ENCODE measurements at regions not wholly inside any gene's neighbourhood (a gene's known extent, or its start where the extent isn't known, plus 50 kb on each side); places are given as distances from the start of the nearest gene placed in this dataset.

- peaks cover 0 to 9% of the 10 kb centered on the region in 2 experiments; a peak in 2 of 4 replicates for H3K4me1 ChIP-seq (ENCODE audit: control insufficient read depth in 1 of 2, insufficient read depth in 2 of 2, low read depth in 1 of 2, low read length in 1 of 2)
- no peak for DNase-seq
- no peaks in the 10 kb centered on the region for H3K79me2 ChIP-seq (ENCODE audit: insufficient read depth)
- no peaks in the 10 kb centered on the region for H4K20me1 ChIP-seq (ENCODE audit: insufficient read depth)
- ChIA-PET POLR2A (no interaction called here), CTCF (no interaction called here)
- H3K9ac ChIP-seq = no peak overlapping the region
- no peaks in the 10 kb centered on the region for H3F3A ChIP-seq (replicated peaks; ENCODE audit: insufficient read depth)
- no peaks in the 10 kb centered on the region for H3K36me3 ChIP-seq (replicated peaks in 1 of 2; ENCODE audit: control insufficient read depth in 1 of 2, insufficient read depth in 2 of 2, low read length in 1 of 2)
- 68% methylated on average over 1 of the region's 1 CpG for WGBS (ENCODE audit: low lambda C conversion rate)
- TF ChIP-seq FOXJ3 (CRISPR knock-in tag; IDR thresholded peaks at IDR 0.05) (no peak), JUND (IDR thresholded peaks at IDR 0.05) (no peak)
- no peaks in the 10 kb centered on the region for H3K9me2 ChIP-seq
- no peaks in the 10 kb centered on the region for H3K27me3 ChIP-seq (ENCODE audit: insufficient read depth)
- no peak overlapping the region for H3K4me3 ChIP-seq (ENCODE audit: low read depth in 2 of 2, low read length in 1 of 2)
- no peak overlapping the region for H2AFZ ChIP-seq (ENCODE audit: low read depth)
- no peaks in the 10 kb centered on the region for H3K9me3 ChIP-seq
- no peak overlapping the region for H3K27ac ChIP-seq (ENCODE audit: low read depth in 2 of 2, low read length in 1 of 2)
- H3K4me2 ChIP-seq = no peak overlapping the region
Observed at GRCh38 chr4:159008671-159009070, 94.2 kb upstream of the RAPGEF2 start.

DNA sequence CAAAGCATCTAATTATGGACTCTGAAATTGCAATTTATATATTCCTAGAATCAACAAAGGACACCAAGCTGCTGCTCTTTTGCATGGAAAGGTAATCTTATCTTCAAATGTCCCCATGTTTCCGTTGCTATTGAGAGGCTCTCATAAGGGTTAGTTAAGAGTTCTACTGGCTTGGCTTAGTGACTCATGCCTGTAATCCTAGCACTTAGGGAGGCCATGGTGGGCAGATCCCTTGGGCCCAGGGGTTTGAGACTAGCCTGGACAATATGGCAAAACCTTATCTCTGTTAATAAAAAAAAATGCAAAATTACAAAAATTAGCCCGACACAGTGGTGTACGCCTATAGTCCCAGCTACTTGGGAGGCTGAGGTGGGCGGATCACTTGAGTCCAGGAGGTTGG lies 93.4 kb upstream of the RAPGEF2 start:
- no peak for DNase-seq
- Histone ChIP-seq H3K79me2 (ENCODE audit: insufficient read depth) (no peaks in the 10 kb centered on the region), H3K9me2 (no peaks in the 10 kb centered on the region), H4K20me1 (ENCODE audit: insufficient read depth) (no peaks in the 10 kb centered on the region), H2AFZ (ENCODE audit: low read depth) (no peak overlapping the region), H3K4me2 (no peak overlapping the region), H3K4me3 (ENCODE audit: low read depth in 2 of 2, low read length in 1 of 2) (no peak overlapping the region), H3K9me3 (no peaks in the 10 kb centered on the region), H3K36me3 (replicated peaks in 1 of 2; ENCODE audit: control insufficient read depth in 1 of 2, insufficient read depth in 2 of 2, low read length in 1 of 2) (no peaks in the 10 kb centered on the region), H3K27ac (ENCODE audit: low read depth in 2 of 2, low read length in 1 of 2) (no peak overlapping the region), H3K4me1 (ENCODE audit: control insufficient read depth in 1 of 2, insufficient read depth in 2 of 2, low read depth in 1 of 2, low read length in 1 of 2) (peaks cover 0 to 4% of the 10 kb centered on the region in 2 experiments; a peak in 2 of 4 replicates), H3K9ac (no peak overlapping the region), H3F3A (replicated peaks; ENCODE audit: insufficient read depth) (no peaks in the 10 kb centered on the region), H3K27me3 (ENCODE audit: insufficient read depth) (no peaks in the 10 kb centered on the region)
- CTCF ChIA-PET = no interaction called here
- 99% methylated on average over 4 of the region's 4 CpGs for WGBS (ENCODE audit: low lambda C conversion rate)
- TF ChIP-seq MXI1 (IDR thresholded peaks at IDR 0.05; ENCODE audit: low read depth, low read length) (no peak), CHD2 (IDR thresholded peaks at IDR 0.05; ENCODE audit: low read length, partially characterized antibody) (no peak)
- TF ChIP-seq, protein P1, sequence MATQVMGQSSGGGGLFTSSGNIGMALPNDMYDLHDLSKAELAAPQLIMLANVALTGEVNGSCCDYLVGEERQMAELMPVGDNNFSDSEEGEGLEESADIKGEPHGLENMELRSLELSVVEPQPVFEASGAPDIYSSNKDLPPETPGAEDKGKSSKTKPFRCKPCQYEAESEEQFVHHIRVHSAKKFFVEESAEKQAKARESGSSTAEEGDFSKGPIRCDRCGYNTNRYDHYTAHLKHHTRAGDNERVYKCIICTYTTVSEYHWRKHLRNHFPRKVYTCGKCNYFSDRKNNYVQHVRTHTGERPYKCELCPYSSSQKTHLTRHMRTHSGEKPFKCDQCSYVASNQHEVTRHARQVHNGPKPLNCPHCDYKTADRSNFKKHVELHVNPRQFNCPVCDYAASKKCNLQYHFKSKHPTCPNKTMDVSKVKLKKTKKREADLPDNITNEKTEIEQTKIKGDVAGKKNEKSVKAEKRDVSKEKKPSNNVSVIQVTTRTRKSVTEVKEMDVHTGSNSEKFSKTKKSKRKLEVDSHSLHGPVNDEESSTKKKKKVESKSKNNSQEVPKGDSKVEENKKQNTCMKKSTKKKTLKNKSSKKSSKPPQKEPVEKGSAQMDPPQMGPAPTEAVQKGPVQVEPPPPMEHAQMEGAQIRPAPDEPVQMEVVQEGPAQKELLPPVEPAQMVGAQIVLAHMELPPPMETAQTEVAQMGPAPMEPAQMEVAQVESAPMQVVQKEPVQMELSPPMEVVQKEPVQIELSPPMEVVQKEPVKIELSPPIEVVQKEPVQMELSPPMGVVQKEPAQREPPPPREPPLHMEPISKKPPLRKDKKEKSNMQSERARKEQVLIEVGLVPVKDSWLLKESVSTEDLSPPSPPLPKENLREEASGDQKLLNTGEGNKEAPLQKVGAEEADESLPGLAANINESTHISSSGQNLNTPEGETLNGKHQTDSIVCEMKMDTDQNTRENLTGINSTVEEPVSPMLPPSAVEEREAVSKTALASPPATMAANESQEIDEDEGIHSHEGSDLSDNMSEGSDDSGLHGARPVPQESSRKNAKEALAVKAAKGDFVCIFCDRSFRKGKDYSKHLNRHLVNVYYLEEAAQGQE (IDR thresholded peaks at IDR 0.05; ENCODE audit: low read depth, low read length) = no peak
- POLR2A ChIA-PET = no interaction called here

DNA sequence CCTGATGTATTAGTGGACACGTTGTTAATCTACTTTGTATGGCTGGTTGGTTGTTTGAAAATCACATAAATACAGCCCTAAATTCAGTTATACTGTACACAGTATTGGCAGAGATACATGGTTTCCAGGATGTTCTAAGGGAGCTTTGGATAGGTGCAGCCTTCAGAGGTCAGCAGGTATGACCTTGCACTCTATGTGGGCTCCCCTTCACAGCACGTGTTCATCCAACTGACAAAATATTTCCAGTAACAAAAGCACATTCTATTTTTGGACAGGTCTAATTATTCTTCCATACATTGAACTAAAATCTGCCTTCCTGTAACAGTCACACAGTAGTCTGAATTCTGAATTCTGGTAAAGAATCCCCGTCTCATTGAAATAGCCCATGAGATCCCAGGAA lies 92.8 kb upstream of the RAPGEF2 start:
- peaks cover 0 to 4% of the 10 kb centered on the region in 2 experiments; a peak in 2 of 4 replicates for H3K4me1 ChIP-seq (ENCODE audit: control insufficient read depth in 1 of 2, insufficient read depth in 2 of 2, low read depth in 1 of 2, low read length in 1 of 2)
- no peak overlapping the region for H3K9ac ChIP-seq
- H3K9me2 ChIP-seq = no peaks in the 10 kb centered on the region
- 86% methylated on average over 3 of the region's 3 CpGs for WGBS (ENCODE audit: low lambda C conversion rate)
- H3F3A ChIP-seq (replicated peaks; ENCODE audit: insufficient read depth) = no peaks in the 10 kb centered on the region
- no peak for DNase-seq
- no peak overlapping the region for H3K4me2 ChIP-seq
- no peak overlapping the region for H2AFZ ChIP-seq (ENCODE audit: low read depth)
- no peaks in the 10 kb centered on the region for H3K27me3 ChIP-seq (ENCODE audit: insufficient read depth)
- no peak overlapping the region for H3K4me3 ChIP-seq (ENCODE audit: low read depth in 2 of 2, low read length in 1 of 2)
- H4K20me1 ChIP-seq (ENCODE audit: insufficient read depth) = no peaks in the 10 kb centered on the region
- no peak overlapping the region for H3K27ac ChIP-seq (ENCODE audit: low read depth in 2 of 2, low read length in 1 of 2)
- no peaks in the 10 kb centered on the region for H3K79me2 ChIP-seq (ENCODE audit: insufficient read depth)
- H3K36me3 ChIP-seq (replicated peaks in 1 of 2; ENCODE audit: control insufficient read depth in 1 of 2, insufficient read depth in 2 of 2, low read length in 1 of 2) = no peaks in the 10 kb centered on the region
- ChIA-PET CTCF (no interaction called here), POLR2A (interaction anchor here (0.9 kb wide), 1 partner anchor 12 kb away, joined by 3 read pairs; no protein-coding TSS in a partner anchor)
- no peaks in the 10 kb centered on the region for H3K9me3 ChIP-seq
- no peak for TF ChIP-seq USF1 (IDR thresholded peaks at IDR 0.05; ENCODE audit: borderline replicate concordance, low read depth)
- no peak for TF ChIP-seq NRF1 (IDR thresholded peaks at IDR 0.05; ENCODE audit: low read depth, low read length)
- TF ChIP-seq, protein P2, sequence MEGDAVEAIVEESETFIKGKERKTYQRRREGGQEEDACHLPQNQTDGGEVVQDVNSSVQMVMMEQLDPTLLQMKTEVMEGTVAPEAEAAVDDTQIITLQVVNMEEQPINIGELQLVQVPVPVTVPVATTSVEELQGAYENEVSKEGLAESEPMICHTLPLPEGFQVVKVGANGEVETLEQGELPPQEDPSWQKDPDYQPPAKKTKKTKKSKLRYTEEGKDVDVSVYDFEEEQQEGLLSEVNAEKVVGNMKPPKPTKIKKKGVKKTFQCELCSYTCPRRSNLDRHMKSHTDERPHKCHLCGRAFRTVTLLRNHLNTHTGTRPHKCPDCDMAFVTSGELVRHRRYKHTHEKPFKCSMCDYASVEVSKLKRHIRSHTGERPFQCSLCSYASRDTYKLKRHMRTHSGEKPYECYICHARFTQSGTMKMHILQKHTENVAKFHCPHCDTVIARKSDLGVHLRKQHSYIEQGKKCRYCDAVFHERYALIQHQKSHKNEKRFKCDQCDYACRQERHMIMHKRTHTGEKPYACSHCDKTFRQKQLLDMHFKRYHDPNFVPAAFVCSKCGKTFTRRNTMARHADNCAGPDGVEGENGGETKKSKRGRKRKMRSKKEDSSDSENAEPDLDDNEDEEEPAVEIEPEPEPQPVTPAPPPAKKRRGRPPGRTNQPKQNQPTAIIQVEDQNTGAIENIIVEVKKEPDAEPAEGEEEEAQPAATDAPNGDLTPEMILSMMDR (IDR thresholded peaks at IDR 0.05) = no peak
- TF ChIP-seq EP300 (IDR thresholded peaks at IDR 0.05; ENCODE audit: borderline replicate concordance in 1 of 2, low read depth in 1 of 2, low read length in 1 of 2) = no peak
- TF ChIP-seq TEAD4 (IDR thresholded peaks at IDR 0.05; ENCODE audit: borderline replicate concordance, insufficient read depth) = no peak
- TF ChIP-seq TCF12 (IDR thresholded peaks at IDR 0.05) = no peak
- TF ChIP-seq, protein P3, sequence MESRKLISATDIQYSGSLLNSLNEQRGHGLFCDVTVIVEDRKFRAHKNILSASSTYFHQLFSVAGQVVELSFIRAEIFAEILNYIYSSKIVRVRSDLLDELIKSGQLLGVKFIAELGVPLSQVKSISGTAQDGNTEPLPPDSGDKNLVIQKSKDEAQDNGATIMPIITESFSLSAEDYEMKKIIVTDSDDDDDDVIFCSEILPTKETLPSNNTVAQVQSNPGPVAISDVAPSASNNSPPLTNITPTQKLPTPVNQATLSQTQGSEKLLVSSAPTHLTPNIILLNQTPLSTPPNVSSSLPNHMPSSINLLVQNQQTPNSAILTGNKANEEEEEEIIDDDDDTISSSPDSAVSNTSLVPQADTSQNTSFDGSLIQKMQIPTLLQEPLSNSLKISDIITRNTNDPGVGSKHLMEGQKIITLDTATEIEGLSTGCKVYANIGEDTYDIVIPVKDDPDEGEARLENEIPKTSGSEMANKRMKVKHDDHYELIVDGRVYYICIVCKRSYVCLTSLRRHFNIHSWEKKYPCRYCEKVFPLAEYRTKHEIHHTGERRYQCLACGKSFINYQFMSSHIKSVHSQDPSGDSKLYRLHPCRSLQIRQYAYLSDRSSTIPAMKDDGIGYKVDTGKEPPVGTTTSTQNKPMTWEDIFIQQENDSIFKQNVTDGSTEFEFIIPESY (IDR thresholded peaks at IDR 0.05; ENCODE audit: borderline replicate concordance, low read depth) = no peak
- no peak for TF ChIP-seq RCOR1 (IDR thresholded peaks at IDR 0.05; ENCODE audit: low read length)
- no peak for TF ChIP-seq EZH2phosphoT487 (IDR thresholded peaks at IDR 0.05; ENCODE audit: borderline replicate concordance, low read depth)
- TF ChIP-seq SMC3 (IDR thresholded peaks at IDR 0.05; ENCODE audit: low read depth, low read length) = no peak

All from SK-N-SH (cell line).